ENCODE measurements at regions not wholly inside any gene's neighbourhood (a gene's known extent, or its start where the extent isn't known, plus 50 kb on each side); places are given as distances from the start of the nearest gene placed in this dataset.

DNA sequence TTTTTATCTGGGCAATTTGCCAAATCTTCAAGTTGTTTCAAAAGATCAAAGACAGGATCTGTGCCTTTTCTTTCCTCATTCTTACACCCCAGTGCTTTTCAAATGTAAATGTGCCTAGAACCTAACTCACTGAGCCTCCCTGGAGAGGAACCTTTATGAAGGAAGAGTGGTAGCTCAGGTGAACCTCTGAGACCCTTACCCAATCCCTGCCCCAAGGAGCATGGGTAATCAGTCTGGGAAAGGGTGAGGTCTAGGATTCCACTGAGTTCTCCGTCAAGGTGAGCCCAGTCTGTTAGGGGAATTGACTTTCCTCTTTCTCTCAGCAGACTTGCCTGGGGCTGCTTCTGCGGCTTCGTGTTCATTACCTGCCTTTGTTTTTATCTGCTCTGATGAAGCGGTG, 88.1 kb upstream of the MAP4K4 start:
- DNase-seq (ENCODE audit: low spot score in 2 of 2) = no peak
- no peaks in the 10 kb centered on the region for H3K4me1 ChIP-seq
- H3K27me3 ChIP-seq = no peaks in the 10 kb centered on the region
- H3K36me3 ChIP-seq = no peaks in the 10 kb centered on the region
- H3K9me3 ChIP-seq = peaks cover 0 to 6% of the 10 kb centered on the region in 2 donors
- no peak overlapping the region for H3K4me3 ChIP-seq
- intact Hi-C loops (cut with DNase I; ENCODE audit: low total_unique reads) = no loop called here
- H3K27ac ChIP-seq = no peak overlapping the region
- TF ChIP-seq POLR2AphosphoS5 (IDR thresholded peaks at IDR 0.05) (no peak), POLR2A (IDR thresholded peaks at IDR 0.05) (no peak)
- TF ChIP-seq, protein P1, sequence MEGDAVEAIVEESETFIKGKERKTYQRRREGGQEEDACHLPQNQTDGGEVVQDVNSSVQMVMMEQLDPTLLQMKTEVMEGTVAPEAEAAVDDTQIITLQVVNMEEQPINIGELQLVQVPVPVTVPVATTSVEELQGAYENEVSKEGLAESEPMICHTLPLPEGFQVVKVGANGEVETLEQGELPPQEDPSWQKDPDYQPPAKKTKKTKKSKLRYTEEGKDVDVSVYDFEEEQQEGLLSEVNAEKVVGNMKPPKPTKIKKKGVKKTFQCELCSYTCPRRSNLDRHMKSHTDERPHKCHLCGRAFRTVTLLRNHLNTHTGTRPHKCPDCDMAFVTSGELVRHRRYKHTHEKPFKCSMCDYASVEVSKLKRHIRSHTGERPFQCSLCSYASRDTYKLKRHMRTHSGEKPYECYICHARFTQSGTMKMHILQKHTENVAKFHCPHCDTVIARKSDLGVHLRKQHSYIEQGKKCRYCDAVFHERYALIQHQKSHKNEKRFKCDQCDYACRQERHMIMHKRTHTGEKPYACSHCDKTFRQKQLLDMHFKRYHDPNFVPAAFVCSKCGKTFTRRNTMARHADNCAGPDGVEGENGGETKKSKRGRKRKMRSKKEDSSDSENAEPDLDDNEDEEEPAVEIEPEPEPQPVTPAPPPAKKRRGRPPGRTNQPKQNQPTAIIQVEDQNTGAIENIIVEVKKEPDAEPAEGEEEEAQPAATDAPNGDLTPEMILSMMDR (IDR thresholded peaks at IDR 0.05) = no peak

GRCh38 chr2:101608408-101609310, 88.8 kb upstream of the MAP4K4 start:
- H3K27me3 ChIP-seq = no peaks in the 10 kb centered on the region
- DNase-seq (ENCODE audit: low spot score in 2 of 2) = no peak
- intact Hi-C loops (cut with DNase I; ENCODE audit: low total_unique reads) = no loop called here
- no peaks in the 10 kb centered on the region for H3K4me1 ChIP-seq
- H3K36me3 ChIP-seq = no peaks in the 10 kb centered on the region
- no peak overlapping the region for H3K27ac ChIP-seq
- no peak overlapping the region for H3K4me3 ChIP-seq
- TF ChIP-seq POLR2A (IDR thresholded peaks at IDR 0.05) (no peak), POLR2AphosphoS5 (IDR thresholded peaks at IDR 0.05) (no peak)
- TF ChIP-seq, protein P1 (IDR thresholded peaks at IDR 0.05) = no peak
- peaks cover 0 to 6% of the 10 kb centered on the region in 2 donors for H3K9me3 ChIP-seq

GRCh38 chr2:101597347-101597944, 100.1 kb upstream of the MAP4K4 start:
- H3K27ac ChIP-seq = no peak overlapping the region
- H3K4me3 ChIP-seq = no peak overlapping the region
- DNase-seq (ENCODE audit: low spot score in 2 of 2) = no peak
- no peaks in the 10 kb centered on the region for H3K27me3 ChIP-seq
- no peaks in the 10 kb centered on the region for H3K36me3 ChIP-seq
- no peaks in the 10 kb centered on the region for H3K9me3 ChIP-seq
- no peaks in the 10 kb centered on the region for H3K4me1 ChIP-seq
- TF ChIP-seq POLR2A (IDR thresholded peaks at IDR 0.05) = no peak
- TF ChIP-seq, protein P1 (IDR thresholded peaks at IDR 0.05) = no peak
- no peak for TF ChIP-seq POLR2AphosphoS5 (IDR thresholded peaks at IDR 0.05)
- intact Hi-C loops (cut with DNase I; ENCODE audit: low total_unique reads) = no loop called here

- no peaks in the 10 kb centered on the region for H3K27me3 ChIP-seq
- TF ChIP-seq, protein P1 (IDR thresholded peaks at IDR 0.05) = no peak
- no peak for TF ChIP-seq POLR2AphosphoS5 (IDR thresholded peaks at IDR 0.05)
- no peak for TF ChIP-seq POLR2A (IDR thresholded peaks at IDR 0.05)
- no peaks in the 10 kb centered on the region for H3K4me1 ChIP-seq
- H3K9me3 ChIP-seq = no peaks in the 10 kb centered on the region
- no peaks in the 10 kb centered on the region for H3K36me3 ChIP-seq
- intact Hi-C loops (cut with DNase I; ENCODE audit: low total_unique reads) = no loop called here
- no peak overlapping the region for H3K4me3 ChIP-seq
- no peak overlapping the region for H3K27ac ChIP-seq
- no peak for DNase-seq (ENCODE audit: low spot score in 2 of 2)
Measured at GRCh38 chr2:101596333-101596732, 101.2 kb upstream of the MAP4K4 start.

- no peak overlapping the region for H3K4me3 ChIP-seq
- H3K4me1 ChIP-seq = no peaks in the 10 kb centered on the region
- H3K27ac ChIP-seq = no peak overlapping the region
- no peak for DNase-seq (ENCODE audit: low spot score in 2 of 2)
- TF ChIP-seq, protein P1 (IDR thresholded peaks at IDR 0.05) = no peak
- H3K36me3 ChIP-seq = no peaks in the 10 kb centered on the region
- no peaks in the 10 kb centered on the region for H3K27me3 ChIP-seq
- H3K9me3 ChIP-seq = peaks cover 0 to 5% of the 10 kb centered on the region in 2 donors
- intact Hi-C loops (cut with DNase I; ENCODE audit: low total_unique reads) = no loop called here
Measured at GRCh38 chr2:101587251-101587650, 110.3 kb upstream of the MAP4K4 start.
